Activated naive CD4-positive, alpha-beta T cell treated with anti-CD3 and anti-CD28 coated beads, Interleukin-2, amount 10 ng/mL, durations not matched to agents 7 days and 5 days (primary cell): ENCODE measurements at regions not wholly inside any gene's neighbourhood (a gene's known extent, or its start where the extent isn't known, plus 50 kb on each side); places are given as distances from the start of the nearest gene placed in this dataset.

Experiments
- CTCF ChIA-PET: fragments of 350-600 bp; sonication (Branson Sonifier 250); formaldehyde crosslinking; loops from one replicate; lab custom pipeline; 2021; ENCODE audit warnings: antibody characterized with exemption; lab: Charles Lee
- DNase-seq: peaks from one replicate; pipeline ENCODE4 v3.0.0-alpha.2; 2020
- H3K27ac Mint-ChIP-seq: one replicate; pipeline ENCODE4 v1.8.0; 2021; ENCODE audit warnings: mild to moderate bottlenecking, moderate library complexity, mixed read lengths
- H3K27me3 Mint-ChIP-seq: one replicate; pipeline ENCODE4 v1.8.0; 2021; ENCODE audit warnings: mild to moderate bottlenecking, mixed read lengths
- H3K36me3 Mint-ChIP-seq: one replicate; pipeline ENCODE4 v1.8.0; 2021; ENCODE audit warnings: mixed read lengths
- H3K4me1 Mint-ChIP-seq: one replicate; pipeline ENCODE4 v1.8.0; 2021; ENCODE audit warnings: mixed read lengths
- H3K4me3 Mint-ChIP-seq: one replicate; pipeline ENCODE4 v1.8.0; 2021; ENCODE audit warnings: mild to moderate bottlenecking, moderate library complexity, mixed read lengths
- H3K9me3 Mint-ChIP-seq: one replicate; pipeline ENCODE4 v1.8.0; 2021; ENCODE audit warnings: mixed read lengths

DNA sequence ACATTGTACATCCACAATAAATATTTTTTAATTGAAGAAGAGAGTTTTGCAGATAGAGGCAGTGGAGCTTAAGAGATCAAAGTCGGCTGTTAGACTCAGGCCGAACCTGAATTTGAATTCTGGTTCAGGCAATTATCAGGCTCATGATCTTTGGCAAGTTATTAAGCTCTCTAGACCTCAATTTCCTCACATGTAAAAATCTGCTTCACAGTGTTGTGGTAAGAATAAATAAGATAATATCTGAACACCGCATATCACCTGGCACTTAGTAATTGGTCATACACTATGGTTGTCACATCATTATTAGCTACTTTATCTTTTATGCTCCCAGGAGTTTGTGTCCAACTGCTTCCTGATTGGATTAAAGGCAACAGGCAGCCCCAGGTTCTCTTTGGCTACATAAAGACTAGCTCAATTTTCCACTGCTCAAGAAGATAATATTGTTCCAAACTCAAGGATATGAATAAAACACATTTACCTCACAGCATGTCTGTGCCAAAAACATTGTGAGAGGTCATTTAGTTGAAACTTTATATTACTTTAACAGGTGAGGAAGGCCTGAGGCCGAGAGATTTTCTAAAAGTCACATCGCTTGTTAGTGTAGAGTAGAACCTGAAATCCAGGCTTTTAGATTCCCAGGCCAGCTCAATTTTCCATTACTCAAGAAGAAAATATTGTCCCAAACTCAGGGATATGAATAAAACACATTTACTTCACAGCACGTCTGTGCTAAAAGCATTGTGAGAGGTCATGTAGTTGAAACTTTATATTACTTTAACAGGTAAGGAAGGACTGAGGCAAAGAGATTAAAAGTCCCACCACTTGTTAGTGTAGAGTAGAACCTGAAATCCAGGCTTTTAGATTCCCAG lies 289.2 kb upstream of the PTGER4 start:
- H3K36me3 Mint-ChIP-seq = no peaks in the 10 kb centered on the region
- H3K27ac Mint-ChIP-seq = no peak overlapping the region
- CTCF ChIA-PET = interaction anchor here (0.8 to 2.1 kb wide), 5 partner anchors 10 to 441 kb away, joined by 3 to 9 read pairs (median 4); no protein-coding TSS in a partner anchor
- no peak overlapping the region for H3K4me3 Mint-ChIP-seq
- no peaks in the 10 kb centered on the region for H3K9me3 Mint-ChIP-seq
- H3K27me3 Mint-ChIP-seq = no peaks in the 10 kb centered on the region
- H3K4me1 Mint-ChIP-seq = peaks cover 44% of the 10 kb centered on the region
- no peak for DNase-seq

DNA sequence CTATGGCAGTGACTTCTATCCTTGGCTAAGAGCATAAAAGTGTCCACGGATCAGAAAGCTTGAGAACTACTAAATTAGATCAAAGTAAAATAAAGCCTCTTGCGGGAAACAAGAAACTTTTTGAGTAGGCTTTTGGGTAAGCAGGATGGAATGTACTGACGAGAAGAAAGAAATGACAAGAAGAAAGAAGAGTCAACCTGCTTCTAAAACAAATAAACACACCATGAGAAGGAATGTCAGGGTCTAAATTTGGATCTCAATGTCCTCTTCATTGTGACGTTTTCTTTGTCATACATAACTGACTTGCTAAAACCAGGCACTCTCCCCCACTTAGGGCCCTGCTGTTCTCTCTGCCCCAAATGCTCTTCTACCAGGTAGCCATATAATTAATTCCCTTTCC lies 290.1 kb upstream of the PTGER4 start:
- CTCF ChIA-PET = interaction anchor here (0.8 to 2.1 kb wide), 8 partner anchors 11 to 440 kb away, joined by 3 to 9 read pairs (median 4); no protein-coding TSS in a partner anchor
- H3K4me1 Mint-ChIP-seq = peaks cover 54% of the 10 kb centered on the region
- DNase-seq = no peak
- no peaks in the 10 kb centered on the region for H3K36me3 Mint-ChIP-seq
- no peak overlapping the region for H3K27ac Mint-ChIP-seq
- no peak overlapping the region for H3K4me3 Mint-ChIP-seq
- no peaks in the 10 kb centered on the region for H3K27me3 Mint-ChIP-seq
- no peaks in the 10 kb centered on the region for H3K9me3 Mint-ChIP-seq

DNA sequence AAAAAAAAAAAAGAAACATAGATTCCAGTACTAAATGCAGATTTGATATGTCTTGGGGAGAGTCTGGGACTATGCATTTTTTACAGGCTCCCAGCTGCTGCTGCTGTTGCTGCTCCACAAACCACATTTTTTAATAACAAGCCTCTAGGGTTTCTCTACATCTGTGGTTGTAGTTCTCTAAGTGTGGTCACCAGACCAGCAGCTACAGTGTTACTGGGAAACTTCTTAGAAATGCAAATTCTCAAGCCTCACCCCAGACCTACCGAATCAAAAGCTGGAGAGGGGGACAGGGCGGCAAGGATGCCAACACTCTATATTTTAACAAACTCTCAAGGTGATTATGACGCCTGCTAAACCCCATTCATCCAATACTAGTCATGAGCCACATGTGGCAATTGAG lies 293.4 kb upstream of the PTGER4 start:
- Mint-ChIP-seq H3K27me3 (no peaks in the 10 kb centered on the region), H3K4me3 (no peak overlapping the region), H3K36me3 (no peaks in the 10 kb centered on the region), H3K4me1 (peaks cover 81% of the 10 kb centered on the region), H3K27ac (peak overlapping the region; percentile 86), H3K9me3 (no peaks in the 10 kb centered on the region)
- DNase-seq = peak; percentile 39
- CTCF ChIA-PET = interaction anchor here (0.8 to 1.4 kb wide), 3 partner anchors 15 to 303 kb away, joined by 3 to 4 read pairs (median 3); no protein-coding TSS in a partner anchor

DNA sequence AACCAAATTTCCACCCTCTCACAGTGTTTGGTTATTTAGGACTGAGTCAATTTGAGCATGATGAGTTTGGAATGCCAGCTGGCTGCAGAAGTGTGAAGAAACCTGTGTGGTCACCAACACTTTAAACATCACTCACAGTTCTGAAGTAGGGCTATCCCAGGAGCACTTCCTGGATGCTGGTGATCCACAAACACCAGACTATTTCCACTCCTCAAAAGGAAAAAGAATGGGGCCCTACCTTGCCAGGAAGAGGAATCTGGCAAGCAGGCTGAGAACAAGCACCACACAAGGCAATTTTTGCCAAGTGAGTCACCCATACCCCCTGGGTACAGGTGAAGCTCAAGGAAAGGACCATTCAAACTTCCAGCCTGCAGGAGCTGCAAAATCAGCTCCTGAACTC lies 294.2 kb upstream of the PTGER4 start:
- DNase-seq = no peak
- Mint-ChIP-seq H3K4me3 (no peak overlapping the region), H3K4me1 (peaks cover 82% of the 10 kb centered on the region), H3K9me3 (peaks cover 2% of the 10 kb centered on the region), H3K27ac (peak overlapping the region; percentile 86), H3K27me3 (no peaks in the 10 kb centered on the region), H3K36me3 (no peaks in the 10 kb centered on the region)
- CTCF ChIA-PET = interaction anchor here (1.2 to 1.4 kb wide), 2 partner anchors 16 to 304 kb away, joined by 3 read pairs; no protein-coding TSS in a partner anchor

DNA sequence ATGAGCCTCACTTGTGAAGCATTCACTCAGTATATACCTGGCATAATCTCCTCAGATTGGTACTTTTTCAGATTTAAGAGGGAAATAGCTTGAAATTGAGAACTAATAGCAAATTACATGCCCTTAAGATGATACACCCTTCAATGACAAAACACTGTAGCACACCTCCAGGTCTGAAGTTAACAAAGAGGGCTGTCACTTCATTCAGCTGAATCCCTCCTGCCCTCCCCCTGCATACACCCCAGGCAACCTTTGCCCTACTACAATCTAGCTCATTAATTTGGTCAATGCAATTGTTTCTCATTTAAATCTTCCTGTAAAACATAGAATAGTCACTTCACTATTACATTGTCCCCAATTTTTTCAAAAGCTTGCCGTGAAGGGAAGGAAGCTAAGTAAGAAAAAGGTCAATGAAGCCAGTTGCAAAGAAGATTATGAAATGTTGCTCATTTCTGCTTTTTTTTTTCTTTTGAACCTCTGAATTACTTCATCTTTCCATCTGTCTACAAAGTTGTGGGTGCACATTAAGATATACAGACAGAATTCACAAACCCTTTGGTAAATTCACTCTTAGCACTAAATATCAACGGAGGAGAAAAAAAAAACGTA lies 294.8 kb upstream of the PTGER4 start:
- peak overlapping the region; percentile 86 for H3K27ac Mint-ChIP-seq
- peaks cover 5% of the 10 kb centered on the region for H3K9me3 Mint-ChIP-seq
- H3K36me3 Mint-ChIP-seq = no peaks in the 10 kb centered on the region
- CTCF ChIA-PET = interaction anchor here (0.8 kb wide), 2 partner anchors 56 to 436 kb away, joined by 3 read pairs; no protein-coding TSS in a partner anchor
- no peaks in the 10 kb centered on the region for H3K27me3 Mint-ChIP-seq
- DNase-seq = no peak
- H3K4me1 Mint-ChIP-seq = peaks cover 75% of the 10 kb centered on the region
- H3K4me3 Mint-ChIP-seq = no peak overlapping the region

DNA sequence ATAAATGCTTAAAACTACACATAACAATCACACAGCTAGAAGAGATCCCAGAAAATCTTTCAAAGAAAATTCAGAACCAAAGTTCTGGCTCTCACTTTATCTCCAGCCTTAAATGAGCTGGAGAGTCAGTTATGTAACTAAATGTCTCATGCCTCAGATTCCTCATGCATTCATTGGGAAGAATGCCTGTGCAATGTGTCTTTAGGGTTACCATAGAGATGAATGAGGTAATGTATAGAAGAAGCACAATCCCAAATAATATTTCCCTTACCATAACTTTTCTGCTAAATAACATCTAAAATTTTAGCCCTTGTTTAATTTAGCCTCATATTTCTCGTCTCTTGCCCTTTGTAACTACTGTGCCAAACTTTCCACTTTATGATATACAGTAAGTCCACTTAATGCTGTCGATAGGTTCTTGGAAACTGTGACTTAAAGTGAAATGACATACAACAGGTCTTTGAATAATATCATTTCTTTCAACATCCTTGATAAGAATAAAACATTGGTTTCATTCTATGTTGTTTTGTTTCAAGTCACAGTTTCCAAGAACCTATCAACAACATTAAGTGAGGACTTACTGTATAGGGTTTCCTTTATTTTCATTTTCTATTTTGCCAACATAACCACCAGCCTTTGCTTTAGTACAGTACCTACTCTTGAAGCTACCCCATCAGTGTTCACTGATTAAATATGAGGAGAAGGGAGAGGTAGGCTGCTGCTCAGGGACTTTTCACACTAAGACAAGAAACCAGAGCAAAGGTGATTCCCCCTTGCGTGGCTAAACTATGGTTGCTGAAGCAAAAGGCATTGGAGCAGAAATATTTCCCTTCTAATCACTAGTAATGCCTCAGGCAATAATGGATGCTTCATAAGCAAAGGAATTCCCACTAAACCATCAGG lies 295.7 kb upstream of the PTGER4 start:
- Mint-ChIP-seq H3K4me3 (peak overlapping the region; percentile 26), H3K4me1 (peaks cover 71% of the 10 kb centered on the region), H3K9me3 (peaks cover 11% of the 10 kb centered on the region), H3K36me3 (no peaks in the 10 kb centered on the region), H3K27ac (peak overlapping the region; percentile 86), H3K27me3 (no peaks in the 10 kb centered on the region)
- CTCF ChIA-PET = interaction anchor here (0.7 to 1.2 kb wide), 5 partner anchors 22 to 435 kb away, joined by 3 to 4 read pairs (median 3); no protein-coding TSS in a partner anchor
- DNase-seq = no peak

DNA sequence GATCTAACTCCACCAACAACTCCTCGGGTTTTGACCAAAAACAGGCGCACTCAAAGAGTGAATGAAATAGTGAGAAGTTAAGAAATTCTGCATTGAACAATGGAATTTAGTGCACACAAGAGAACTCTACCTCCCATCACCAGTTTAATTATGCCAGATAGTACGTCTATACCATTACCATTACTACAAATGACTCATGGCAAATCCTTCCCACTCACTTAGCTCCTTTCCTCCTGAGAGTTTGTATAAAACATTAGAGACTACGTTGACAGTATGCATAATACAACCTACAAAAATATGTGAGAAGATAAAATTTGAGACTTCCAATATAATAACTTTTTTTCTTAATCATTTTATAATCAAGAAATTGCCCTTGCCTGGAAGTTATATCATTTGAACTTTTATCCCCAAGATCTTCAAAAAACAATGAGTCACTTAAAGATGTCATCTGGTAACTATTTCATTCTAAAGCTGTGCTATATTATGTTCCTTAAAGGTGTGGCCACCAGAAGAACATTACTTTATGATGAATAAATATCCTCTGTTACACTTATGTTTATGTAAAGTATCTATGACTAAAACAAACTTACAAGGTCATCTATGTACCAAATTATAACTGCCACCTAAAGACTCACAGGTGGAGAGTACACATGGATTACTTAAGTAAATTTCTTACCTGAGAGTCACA lies 297.9 kb upstream of the PTGER4 start:
- Mint-ChIP-seq H3K4me3 (no peak overlapping the region), H3K27ac (no peak overlapping the region), H3K36me3 (peaks cover 4% of the 10 kb centered on the region), H3K9me3 (peaks cover 11% of the 10 kb centered on the region), H3K4me1 (peaks cover 73% of the 10 kb centered on the region), H3K27me3 (no peaks in the 10 kb centered on the region)
- CTCF ChIA-PET = no interaction called here
- no peak for DNase-seq

DNA sequence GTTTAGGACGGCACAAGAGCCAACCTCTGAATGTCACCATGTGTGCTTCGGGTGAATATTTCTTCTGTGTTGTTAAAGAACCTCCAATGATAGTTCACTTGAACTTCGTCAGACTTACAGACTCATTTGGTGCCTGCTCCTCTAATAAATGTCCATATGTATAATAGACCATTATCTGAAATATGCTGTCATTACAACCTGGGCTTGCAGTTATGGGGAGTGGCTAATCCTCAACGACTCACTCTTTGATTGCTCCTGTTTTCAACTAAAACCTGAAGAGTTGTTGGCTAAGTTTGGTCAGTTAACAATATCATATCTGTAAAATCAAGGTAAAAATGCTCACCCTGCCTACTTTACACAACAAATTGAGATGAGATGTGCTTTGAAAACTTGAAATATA lies 298.7 kb upstream of the PTGER4 start:
- no peak for DNase-seq
- H3K27ac Mint-ChIP-seq = no peak overlapping the region
- H3K36me3 Mint-ChIP-seq = peaks cover 4% of the 10 kb centered on the region
- H3K4me1 Mint-ChIP-seq = peaks cover 66% of the 10 kb centered on the region
- CTCF ChIA-PET = no interaction called here
- H3K27me3 Mint-ChIP-seq = no peaks in the 10 kb centered on the region
- H3K4me3 Mint-ChIP-seq = no peak overlapping the region
- H3K9me3 Mint-ChIP-seq = peaks cover 11% of the 10 kb centered on the region

DNA sequence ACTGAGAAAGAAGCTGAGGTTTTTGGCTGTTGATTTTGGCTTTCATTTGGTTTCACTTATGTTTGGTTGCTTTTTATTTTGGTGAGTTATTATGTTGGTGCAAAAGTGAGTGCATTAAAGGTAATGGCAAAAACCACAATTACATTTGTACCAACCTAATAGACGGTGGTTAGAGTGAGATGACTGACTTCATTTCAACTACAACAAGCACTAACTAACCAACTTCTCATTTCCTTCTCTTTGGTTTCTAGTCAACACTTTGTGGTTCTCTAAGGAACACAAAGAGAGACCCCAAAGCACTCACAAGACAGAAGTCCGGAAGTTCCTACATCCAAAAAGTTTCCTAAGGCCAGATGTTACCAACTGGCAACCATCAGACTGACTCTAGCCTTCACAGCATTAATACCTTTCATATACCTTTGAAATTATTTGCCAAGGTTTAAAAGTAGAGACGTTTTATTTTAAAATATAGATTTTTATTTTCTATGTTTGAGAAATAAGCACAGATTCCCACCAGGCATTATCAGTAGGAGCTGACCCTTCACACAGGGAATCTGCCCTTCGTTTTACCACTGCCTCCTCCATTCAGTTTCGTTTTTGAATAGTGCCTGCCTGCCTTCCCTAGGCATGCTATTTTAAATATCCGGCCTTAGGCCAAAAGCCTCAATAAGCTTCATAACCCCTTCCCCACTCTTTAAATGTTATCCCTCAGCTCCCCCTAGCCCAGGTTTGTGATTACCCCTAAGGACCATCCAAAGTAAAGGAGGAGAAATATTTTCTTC lies 301.1 kb upstream of the PTGER4 start:
- peaks cover 4% of the 10 kb centered on the region for H3K36me3 Mint-ChIP-seq
- peak overlapping the region; percentile 65 for H3K27ac Mint-ChIP-seq
- DNase-seq = no peak
- H3K4me1 Mint-ChIP-seq = peaks cover 42% of the 10 kb centered on the region
- peaks cover 11% of the 10 kb centered on the region for H3K9me3 Mint-ChIP-seq
- no peak overlapping the region for H3K4me3 Mint-ChIP-seq
- H3K27me3 Mint-ChIP-seq = no peaks in the 10 kb centered on the region
- CTCF ChIA-PET = no interaction called here

DNA sequence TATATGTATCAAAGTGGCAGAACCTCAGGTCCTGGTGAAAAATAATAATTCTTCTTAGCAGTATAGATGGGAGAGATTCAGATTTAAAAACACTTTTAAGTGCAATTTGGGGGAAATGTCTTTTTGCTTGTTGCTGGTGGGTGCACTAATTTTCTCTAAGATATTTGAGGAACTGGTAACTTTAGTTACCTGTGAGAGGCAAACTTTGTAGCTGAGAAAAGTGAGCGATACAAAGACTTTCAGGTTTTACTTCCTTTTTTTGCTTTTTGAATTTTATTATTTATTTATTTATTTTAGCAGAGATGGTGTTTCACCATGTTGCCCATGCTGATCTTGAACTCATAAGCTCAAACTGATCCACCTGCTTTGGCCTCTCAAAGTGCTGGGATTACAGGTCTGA lies 303.1 kb upstream of the PTGER4 start:
- CTCF ChIA-PET = interaction anchor here (0.6 kb wide), 1 partner anchor 1285 kb away, joined by 3 read pairs; no protein-coding TSS in a partner anchor
- no peak overlapping the region for H3K27ac Mint-ChIP-seq
- H3K4me1 Mint-ChIP-seq = peaks cover 24% of the 10 kb centered on the region
- H3K9me3 Mint-ChIP-seq = peaks cover 11% of the 10 kb centered on the region
- no peaks in the 10 kb centered on the region for H3K27me3 Mint-ChIP-seq
- DNase-seq = no peak
- H3K4me3 Mint-ChIP-seq = no peak overlapping the region
- H3K36me3 Mint-ChIP-seq = peaks cover 4% of the 10 kb centered on the region

DNA sequence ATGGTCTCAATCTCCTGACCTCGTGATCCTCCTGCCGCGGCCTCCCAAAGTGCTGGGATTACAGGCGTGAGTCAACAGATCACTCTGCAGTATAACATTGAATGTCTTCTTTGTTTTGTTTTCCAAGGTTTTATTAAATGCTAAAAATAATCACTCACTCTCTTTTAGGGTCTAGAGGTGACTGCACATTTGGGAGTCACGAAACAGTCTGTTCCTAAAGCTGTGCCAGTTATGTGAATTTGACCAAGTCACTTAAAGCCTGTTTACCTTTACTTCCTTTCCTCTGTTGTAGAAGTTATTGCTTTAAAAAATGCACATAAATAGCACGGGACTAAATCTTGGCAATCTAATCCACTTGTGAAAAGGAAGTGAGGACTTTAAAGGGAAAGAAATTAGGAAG lies 304.9 kb upstream of the PTGER4 start:
- H3K27ac Mint-ChIP-seq = no peak overlapping the region
- CTCF ChIA-PET = interaction anchor here (0.6 kb wide), 1 partner anchor 222 kb away, joined by 3 read pairs; no protein-coding TSS in a partner anchor
- no peak for DNase-seq
- peaks cover 14% of the 10 kb centered on the region for H3K36me3 Mint-ChIP-seq
- peaks cover 16% of the 10 kb centered on the region for H3K9me3 Mint-ChIP-seq
- no peak overlapping the region for H3K4me3 Mint-ChIP-seq
- H3K4me1 Mint-ChIP-seq = peaks cover 21% of the 10 kb centered on the region
- no peaks in the 10 kb centered on the region for H3K27me3 Mint-ChIP-seq

DNA sequence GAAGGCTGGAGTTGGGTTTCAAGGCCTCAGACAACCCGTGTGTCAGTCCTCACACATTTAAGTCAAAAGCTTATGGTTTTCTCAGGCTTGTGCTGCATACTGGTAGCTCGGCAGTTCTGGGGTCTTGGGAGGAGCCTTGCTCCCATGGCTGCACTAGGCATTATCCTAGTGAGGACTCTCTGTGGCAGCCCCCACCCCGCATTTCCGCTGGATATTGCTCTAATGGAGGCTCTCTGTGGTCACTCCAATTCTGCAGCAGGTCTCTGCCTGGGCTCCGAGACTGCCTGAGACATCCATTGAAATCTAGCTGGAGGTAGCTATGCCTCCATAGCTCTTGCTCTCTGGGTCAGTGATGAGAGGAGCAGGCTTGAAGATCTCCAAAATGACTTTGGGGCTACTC lies 311.5 kb upstream of the PTGER4 start:
- H3K4me1 Mint-ChIP-seq = no peaks in the 10 kb centered on the region
- H3K4me3 Mint-ChIP-seq = no peak overlapping the region
- CTCF ChIA-PET = interaction anchor here (1.1 kb wide), 1 partner anchor 13 kb away, joined by 4 read pairs; no protein-coding TSS in a partner anchor
- H3K27ac Mint-ChIP-seq = no peak overlapping the region
- no peak for DNase-seq
- H3K9me3 Mint-ChIP-seq = peaks cover 15% of the 10 kb centered on the region
- no peaks in the 10 kb centered on the region for H3K27me3 Mint-ChIP-seq
- H3K36me3 Mint-ChIP-seq = peaks cover 13% of the 10 kb centered on the region
